Psoas muscle (tissue), 7 donors: ENCODE measurements at regions not wholly inside any gene's neighbourhood (a gene's known extent, or its start where the extent isn't known, plus 50 kb on each side); places are given as distances from the start of the nearest gene placed in this dataset.

ENCODE experiments used
- ATAC-seq, 4 donors: fragments of 200-7000 bp; cut with Tn5 transposase; one replicate each; pipeline ENCODE4 v1.9.1; 2020; ENCODE audit warnings: moderate library complexity in 3 of 4, mild to moderate bottlenecking in 2 of 4
- DNase-seq, 2 donors: peaks; one replicate each; pipeline ENCODE4 v3.0.0-alpha.2; 2020
- H3K27ac ChIP-seq: fragments of 200-600 bp; one replicate; pipeline ENCODE4 v1.8.0; 2022
- H3K27me3 ChIP-seq, 3 donors: fragments of 200-600 bp in 1 of 3; one replicate each; pipeline versions ENCODE4 v1.6.1 to v1.8.0; 2013 to 2022; ENCODE audit warnings: low read length in 2 of 3, mild to moderate bottlenecking in 2 of 3, moderate library complexity in 1 of 3; ENCODE audit not compliant: insufficient read depth in 3 of 3
- H3K36me3 ChIP-seq, 2 donors: fragments of 200-600 bp in 1 of 2; one replicate each; pipeline versions ENCODE4 v1.6.1 to v1.8.0; 2013 to 2022; ENCODE audit warnings: low read depth in 1 of 2, mild to moderate bottlenecking in 1 of 2, moderate library complexity in 1 of 2; ENCODE audit not compliant: insufficient read depth in 1 of 2
- H3K4me1 ChIP-seq: fragments of 200-600 bp; one replicate; pipeline ENCODE4 v1.8.0; 2022
- H3K4me3 ChIP-seq: fragments of 200-600 bp; one replicate; pipeline ENCODE4 v1.8.0; 2022; ENCODE audit warnings: mild to moderate bottlenecking
- H3K9me3 ChIP-seq: fragments of 200-600 bp; one replicate; pipeline ENCODE4 v1.8.0; 2022
- CTCF ChIP-seq: fragments of 200-600 bp; IDR thresholded peaks from one replicate; pipeline ENCODE4 v1.8.0; 2022; ENCODE audit warnings: antibody characterized with exemption
- WGBS, 3 donors: extraction: QIAGEN DNeasy Blood & Tissue Kit; methylation state at CpG; one replicate each; pipeline versions ENCODE4 v1.1.6 to v1.1.7; 2013; 5-methylcytosine and 5-hydroxymethylcytosine counted together
- intact Hi-C, 2 donors: fragments of 100-400 bp; cut with DNase I; formaldehyde crosslinking; loops; one replicate each; pipeline versions ENCODE4 v1.11.0 to v1.14.2; 2022
- donor health status: healthy with polysubstance abuse.
- donor health status: DM: no; HTN: no; CAD: no; lungs with moderate emphysema.
- donor health status: Bipolar disorder and iron deficiency.
- donor health status: healthy.
- donor health status: DM: yes; HTN: yes; CAD: no.
- donor health status: DM: no; HTN: no; CAD: no.
- donor health status: DM: yes; HTN: yes; CAD: no.

DNA sequence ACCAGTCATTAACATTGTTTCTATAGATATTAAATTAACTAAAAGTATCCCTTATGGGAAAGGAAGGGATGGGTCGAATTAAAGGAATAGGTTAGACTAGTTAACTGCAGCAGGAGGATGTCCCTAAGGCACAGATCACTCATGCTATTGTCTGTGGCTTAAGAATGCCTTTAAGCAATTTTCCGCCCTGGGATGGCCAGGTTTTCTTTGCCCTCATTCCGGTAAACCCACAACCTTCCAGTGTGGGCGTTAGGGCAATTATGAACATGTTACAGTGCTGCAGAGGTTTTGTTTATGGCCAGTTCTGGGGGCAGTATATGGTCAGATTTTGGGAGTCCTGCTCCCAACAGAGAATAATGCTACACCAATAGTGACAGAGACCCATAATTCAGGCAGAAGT lies 139.3 kb upstream of the CDK13 start:
- no peaks in the 10 kb centered on the region for H3K36me3 ChIP-seq
- no peak for DNase-seq
- H3K27me3 ChIP-seq, result peaks cover 0 to 7% (median 0%) of the 10 kb centered on the region in 3 donors
- H3K4me3 ChIP-seq, result no peak overlapping the region
- no peaks in the 10 kb centered on the region for H3K9me3 ChIP-seq
- 50 to 59% (median 57%) methylated on average over 4 of the region's 4 CpGs for WGBS, 3 donors
- H3K27ac ChIP-seq, result no peak overlapping the region
- no peak for TF ChIP-seq CTCF
- no peak for ATAC-seq
- intact Hi-C loops, result no loop called here
- no peaks in the 10 kb centered on the region for H3K4me1 ChIP-seq

- intact Hi-C loops, result no loop called here
- no peaks in the 10 kb centered on the region for H3K36me3 ChIP-seq
These were observed 138.9 kb upstream of the CDK13 start for GRCh38 chr7:39811161-39811614.

GRCh38 chr7:39816462-39817060 lies 133.5 kb upstream of the CDK13 start:
- WGBS, 3 donors, result 17 to 23% (median 23%) methylated on average over 7 of the region's 7 CpGs

More at GRCh38 chr7:39811161-39811614, 138.9 kb upstream of the CDK13 start:
- ATAC-seq, result no peak
- Histone ChIP-seq H3K27me3 (peaks cover 0 to 9% (median 0%) of the 10 kb centered on the region in 3 donors), H3K9me3 (no peaks in the 10 kb centered on the region), H3K4me3 (no peak overlapping the region), H3K4me1 (no peaks in the 10 kb centered on the region), H3K27ac (no peak overlapping the region)
- DNase-seq, result no peak
- TF ChIP-seq CTCF, result no peak
- WGBS, 3 donors, result 43 to 50% (median 45%) methylated on average over 1 of the region's 1 CpG

GRCh38 chr7:39819514-39819913 lies 130.5 kb upstream of the CDK13 start:
- Histone ChIP-seq H3K4me1 (no peaks in the 10 kb centered on the region), H3K4me3 (no peak overlapping the region), H3K27me3 (peaks cover 0 to 13% (median 0%) of the 10 kb centered on the region in 3 donors), H3K36me3 (no peaks in the 10 kb centered on the region), H3K9me3 (no peaks in the 10 kb centered on the region), H3K27ac (no peak overlapping the region)
- intact Hi-C loops, result no loop called here
- TF ChIP-seq CTCF, result no peak
- no peak for DNase-seq
- ATAC-seq, result no peak

More at GRCh38 chr7:39816462-39817060, 133.5 kb upstream of the CDK13 start:
- ATAC-seq (no peak), DNase-seq (no peak)
- intact Hi-C loops, result no loop called here
- Histone ChIP-seq H3K27me3 (peaks cover 0 to 13% (median 0%) of the 10 kb centered on the region in 3 donors), H3K36me3 (no peaks in the 10 kb centered on the region), H3K4me3 (no peak overlapping the region), H3K4me1 (no peaks in the 10 kb centered on the region), H3K9me3 (no peaks in the 10 kb centered on the region), H3K27ac (no peak overlapping the region)
- no peak for TF ChIP-seq CTCF
